ENCODE measurements at regions not wholly inside any gene's neighbourhood (a gene's known extent, or its start where the extent isn't known, plus 50 kb on each side); places are given as distances from the start of the nearest gene placed in this dataset.
A peak's percentile ranks its signal among the peaks of the same experiment; 100 is the strongest.

GRCh38 chr20:9912290-9912689 lies 73.4 kb upstream of the PAK5 start:
- no peak for TF ChIP-seq CTCF (IDR thresholded peaks at IDR 0.05; ENCODE audit: insufficient read depth, low read length, poor library complexity, severe bottlenecking)
- Histone ChIP-seq H3K27me3 (replicated peaks; ENCODE audit: control insufficient read depth, insufficient read depth, low read length) (no peaks in the 10 kb centered on the region; the same call in 1 of the 2 replicates), H3K4me3 (replicated peaks; ENCODE audit: low read depth, low read length) (no peak overlapping the region), H3K36me3 (ENCODE audit: control insufficient read depth, insufficient read depth, low read length) (no peaks in the 10 kb centered on the region)
- DNase-seq (ENCODE audit: extremely low read depth, insufficient read length) = no peak

- no peak for DNase-seq (ENCODE audit: extremely low read depth, insufficient read length)
- no peaks in the 10 kb centered on the region; the same call in 1 of the 2 replicates for H3K27me3 ChIP-seq (replicated peaks; ENCODE audit: control insufficient read depth, insufficient read depth, low read length)
- H3K4me3 ChIP-seq (replicated peaks; ENCODE audit: low read depth, low read length) = no peak overlapping the region
- TF ChIP-seq CTCF (IDR thresholded peaks at IDR 0.05; ENCODE audit: insufficient read depth, low read length, poor library complexity, severe bottlenecking) = no peak
- no peaks in the 10 kb centered on the region for H3K36me3 ChIP-seq (ENCODE audit: control insufficient read depth, insufficient read depth, low read length)
Measured at GRCh38 chr20:9911519-9911918, 72.6 kb upstream of the PAK5 start.

- Histone ChIP-seq H3K27me3 (replicated peaks; ENCODE audit: control insufficient read depth, insufficient read depth, low read length) (no peaks in the 10 kb centered on the region; the same call in 1 of the 2 replicates), H3K36me3 (ENCODE audit: control insufficient read depth, insufficient read depth, low read length) (no peaks in the 10 kb centered on the region), H3K4me3 (replicated peaks; ENCODE audit: low read depth, low read length) (no peak overlapping the region)
- no peak for TF ChIP-seq CTCF (IDR thresholded peaks at IDR 0.05; ENCODE audit: insufficient read depth, low read length, poor library complexity, severe bottlenecking)
- DNase-seq (ENCODE audit: extremely low read depth, insufficient read length) = no peak
Measured at GRCh38 chr20:9909167-9909566, 70.3 kb upstream of the PAK5 start.

GRCh38 chr20:9903048-9903655 lies 64.3 kb upstream of the PAK5 start:
- peak; percentile 75 for TF ChIP-seq CTCF (IDR thresholded peaks at IDR 0.05; ENCODE audit: insufficient read depth, low read length, poor library complexity, severe bottlenecking)
- no peak for DNase-seq (ENCODE audit: extremely low read depth, insufficient read length)
- no peaks in the 10 kb centered on the region for H3K36me3 ChIP-seq (ENCODE audit: control insufficient read depth, insufficient read depth, low read length)
- no peak overlapping the region for H3K4me3 ChIP-seq (replicated peaks; ENCODE audit: low read depth, low read length)
- H3K27me3 ChIP-seq (replicated peaks; ENCODE audit: control insufficient read depth, insufficient read depth, low read length) = no peaks in the 10 kb centered on the region; the same call in 1 of the 2 replicates

GRCh38 chr20:9889270-9889981 lies 50.5 kb upstream of the PAK5 start:
- Histone ChIP-seq H3K36me3 (ENCODE audit: control insufficient read depth, insufficient read depth, low read length) (no peaks in the 10 kb centered on the region), H3K4me3 (replicated peaks; ENCODE audit: low read depth, low read length) (peak overlapping the region; percentile 31), H3K27me3 (replicated peaks; ENCODE audit: control insufficient read depth, insufficient read depth, low read length) (no peaks in the 10 kb centered on the region)
- no peak for TF ChIP-seq CTCF (IDR thresholded peaks at IDR 0.05; ENCODE audit: insufficient read depth, low read length, poor library complexity, severe bottlenecking)
- DNase-seq (ENCODE audit: extremely low read depth, insufficient read length) = peak; percentile 1
